Right atrium auricular region (tissue), 2 donors: ENCODE measurements at regions not wholly inside any gene's neighbourhood (a gene's known extent, or its start where the extent isn't known, plus 50 kb on each side); places are given as distances from the start of the nearest gene placed in this dataset.

Source experiments
- DNase-seq: peaks from one replicate; pipeline ENCODE4 v3.0.0-alpha.2; 2019; ENCODE audit warnings: low spot score
- H3K27ac ChIP-seq, 2 donors: fragments of 200-600 bp; sonication (generic); 1 replicate in 1 of 2; 2 replicates in 1 of 2; pipeline ENCODE4 v1.5.1; 2016 to 2019
- H3K27me3 ChIP-seq, 2 donors: fragments of 200-600 bp; sonication (generic); one replicate each; pipeline versions ENCODE4 v1.5.1 to v1.6.0; 2017 to 2019
- H3K36me3 ChIP-seq: fragments of 200-600 bp; sonication (generic); one replicate; pipeline ENCODE4 v1.5.1; 2016
- H3K4me1 ChIP-seq, 2 donors: fragments of 200-600 bp; sonication (generic); one replicate each; pipeline versions ENCODE4 v1.5.1 to v1.6.0; 2017 to 2019
- H3K4me3 ChIP-seq, 2 donors: fragments of 200-600 bp; sonication (generic); 1 replicate in 1 of 2; 2 replicates in 1 of 2; pipeline ENCODE4 v1.5.1; 2017 to 2019; ENCODE audit warnings: mild to moderate bottlenecking in 1 of 2, moderate library complexity in 1 of 2
- H3K9me3 ChIP-seq, 2 donors: fragments of 200-600 bp; sonication (generic); one replicate each; pipeline ENCODE4 v1.5.1; 2019
- CTCF ChIP-seq, 2 donors: fragments of 200-600 bp; sonication (generic); IDR thresholded peaks; one replicate each; pipeline ENCODE4 v1.5.1; 2019; ENCODE audit warnings: antibody characterized with exemption in 2 of 2

- H3K27me3 ChIP-seq: no peaks in the 10 kb centered on the region
- H3K4me1 ChIP-seq: no peaks in the 10 kb centered on the region
- no peaks in the 10 kb centered on the region for H3K9me3 ChIP-seq
- H3K4me3 ChIP-seq: no peak overlapping the region
- no peaks in the 10 kb centered on the region for H3K36me3 ChIP-seq
- DNase-seq: peak; percentile 44
- TF ChIP-seq CTCF (IDR thresholded peaks at IDR 0.05): no peak
- H3K27ac ChIP-seq: peak overlapping the region in 1 of 2 donors; percentile 5
Observed at GRCh38 chr20:18986146-18986830, 172.7 kb downstream of the SCP2D1 start.

- Histone ChIP-seq H3K9me3 (no peaks in the 10 kb centered on the region), H3K36me3 (no peaks in the 10 kb centered on the region), H3K27me3 (no peaks in the 10 kb centered on the region), H3K4me1 (no peaks in the 10 kb centered on the region), H3K27ac (peak overlapping the region in 1 of 2 donors; percentile 5), H3K4me3 (no peak overlapping the region)
- DNase-seq: peak; percentile 30
- no peak for TF ChIP-seq CTCF (IDR thresholded peaks at IDR 0.05)
Observed at GRCh38 chr20:18986895-18987580, 173.5 kb downstream of the SCP2D1 start.

- H3K27ac ChIP-seq: no peak overlapping the region
- H3K9me3 ChIP-seq: no peaks in the 10 kb centered on the region
- no peak for TF ChIP-seq CTCF (IDR thresholded peaks at IDR 0.05)
- no peak overlapping the region for H3K4me3 ChIP-seq
- H3K36me3 ChIP-seq: no peaks in the 10 kb centered on the region
- no peaks in the 10 kb centered on the region for H3K27me3 ChIP-seq
- no peaks in the 10 kb centered on the region for H3K4me1 ChIP-seq
- DNase-seq: peak; percentile 23
Observed at GRCh38 chr20:18987781-18988360, 174.3 kb downstream of the SCP2D1 start.

GRCh38 chr20:18988701-18989100, 175.1 kb downstream of the SCP2D1 start:
- no peaks in the 10 kb centered on the region for H3K9me3 ChIP-seq
- H3K27ac ChIP-seq: no peak overlapping the region
- H3K4me1 ChIP-seq: no peaks in the 10 kb centered on the region
- DNase-seq: peak; percentile 40
- no peaks in the 10 kb centered on the region for H3K36me3 ChIP-seq
- H3K4me3 ChIP-seq: no peak overlapping the region
- H3K27me3 ChIP-seq: no peaks in the 10 kb centered on the region
- no peak for TF ChIP-seq CTCF (IDR thresholded peaks at IDR 0.05)

GRCh38 chr20:18989736-18990474, 176.3 kb downstream of the SCP2D1 start:
- Histone ChIP-seq H3K9me3 (no peaks in the 10 kb centered on the region), H3K4me1 (no peaks in the 10 kb centered on the region), H3K27me3 (no peaks in the 10 kb centered on the region), H3K4me3 (no peak overlapping the region), H3K27ac (peak overlapping the region in 1 of 2 donors; percentile 11), H3K36me3 (no peaks in the 10 kb centered on the region)
- no peak for TF ChIP-seq CTCF (IDR thresholded peaks at IDR 0.05)
- no peak for DNase-seq
